CD4-positive, alpha-beta T cell treated with Interleukin-15 for 4 hours (primary cell): ENCODE measurements at regions not wholly inside any gene's neighbourhood (a gene's known extent, or its start where the extent isn't known, plus 50 kb on each side); places are given as distances from the start of the nearest gene placed in this dataset.

ENCODE experiments used
- DNase-seq: peaks from one replicate; pipeline ENCODE4 v3.0.0-alpha.2; 2020; ENCODE audit warnings: low spot score

DNA sequence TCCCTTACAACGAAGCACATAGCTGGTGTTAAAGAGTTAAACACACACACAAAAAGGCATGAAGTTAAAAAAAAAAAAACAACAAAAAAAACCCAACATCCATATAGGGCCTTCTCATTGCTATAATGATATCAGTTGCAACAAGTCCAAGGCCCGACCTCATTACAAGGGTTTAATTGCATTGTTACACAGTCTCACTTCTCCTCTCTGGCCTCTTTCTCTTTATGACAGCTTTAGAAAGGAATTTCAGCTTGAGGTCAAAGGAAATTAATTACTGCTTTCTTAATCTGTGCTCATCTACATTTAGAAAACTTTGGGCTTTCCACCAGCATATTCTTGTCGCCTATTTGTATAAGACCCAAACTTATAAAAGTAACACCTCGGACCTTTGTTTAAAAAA, 342.1 kb downstream of the NR2F2 start:
- DNase-seq, result no peak

- no peak for DNase-seq
Observed at GRCh38 chr15:96678386-96678785, 347.9 kb downstream of the NR2F2 start.

DNA sequence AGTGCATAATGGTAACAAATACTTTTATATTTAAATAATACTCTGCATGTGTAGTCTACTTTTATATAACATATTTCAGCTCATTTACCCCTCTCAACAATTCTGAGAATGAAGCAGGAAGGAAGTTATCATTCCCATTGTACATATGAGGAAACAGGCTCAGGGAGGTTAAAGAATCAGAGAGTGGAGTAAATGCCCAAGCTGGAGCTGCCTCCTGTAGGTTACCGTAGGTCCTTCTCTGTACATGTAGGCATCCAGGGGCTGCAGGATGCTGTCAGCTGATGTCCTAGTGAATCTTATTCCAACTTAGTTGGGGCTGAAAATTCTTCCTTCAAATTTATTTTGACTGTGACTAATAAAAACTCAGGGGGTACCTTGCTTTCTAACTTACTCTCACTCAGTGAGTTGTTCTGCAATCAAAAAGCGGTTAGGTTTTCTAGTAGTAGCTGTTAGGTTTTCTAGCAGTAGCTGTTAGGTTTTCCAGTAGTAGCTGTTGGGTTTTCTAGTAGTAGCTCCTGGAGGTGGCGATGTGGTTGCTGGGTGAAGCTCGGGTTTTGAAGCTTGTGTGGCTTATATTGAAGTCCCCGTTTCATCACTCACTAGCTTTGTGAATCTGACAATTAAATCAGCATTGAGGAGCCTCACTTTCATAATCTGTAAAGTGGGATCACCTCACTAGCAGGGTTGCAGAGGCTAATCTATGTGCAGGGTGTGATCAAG, 357.0 kb downstream of the NR2F2 start:
- DNase-seq, result no peak

GRCh38 chr15:96690733-96691132, 360.2 kb downstream of the NR2F2 start:
- no peak for DNase-seq

DNA sequence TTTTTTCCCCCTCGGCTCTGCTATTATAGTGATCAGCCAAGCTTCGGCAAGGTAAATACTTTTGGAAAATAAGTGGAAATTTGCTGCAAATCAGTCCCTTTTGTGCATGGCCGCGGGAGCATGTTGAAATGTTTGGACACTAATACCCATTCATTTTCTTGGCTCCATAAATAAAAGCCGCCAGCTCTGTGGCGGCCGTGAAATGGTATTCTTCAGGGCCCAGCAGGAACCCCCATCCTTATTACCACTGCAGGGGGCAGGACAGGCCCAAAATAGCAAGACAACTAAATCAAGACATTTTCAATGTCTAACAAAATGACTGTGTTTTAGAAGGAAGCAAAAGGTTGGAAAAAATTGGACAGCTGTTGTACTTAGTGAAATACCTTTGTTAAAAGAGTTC, 362.3 kb downstream of the NR2F2 start:
- no peak for DNase-seq

DNA sequence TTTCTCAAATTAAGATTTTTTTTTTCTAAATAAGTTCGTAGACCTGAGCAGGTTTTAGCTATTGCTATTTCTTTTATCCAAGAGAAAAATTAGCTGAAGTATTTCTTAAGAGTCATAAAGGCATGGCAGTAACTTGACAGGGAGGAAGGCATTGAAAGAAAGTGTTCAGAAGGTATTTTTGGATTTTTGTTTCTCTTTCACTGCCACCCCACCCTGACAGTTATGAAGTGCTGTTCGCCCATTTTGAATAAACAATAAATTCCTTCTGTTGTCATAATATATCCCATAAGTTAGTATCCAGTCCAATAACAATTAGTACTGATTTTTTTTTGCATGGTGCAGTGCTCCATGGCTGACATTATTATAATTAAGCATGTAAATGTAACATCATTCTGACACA, 363.0 kb downstream of the NR2F2 start:
- DNase-seq, result no peak

- no peak for DNase-seq
Observed at GRCh38 chr15:96693990-96694517, 363.6 kb downstream of the NR2F2 start.

- no peak for DNase-seq
Observed at GRCh38 chr15:96695426-96695825, 364.9 kb downstream of the NR2F2 start.

DNA sequence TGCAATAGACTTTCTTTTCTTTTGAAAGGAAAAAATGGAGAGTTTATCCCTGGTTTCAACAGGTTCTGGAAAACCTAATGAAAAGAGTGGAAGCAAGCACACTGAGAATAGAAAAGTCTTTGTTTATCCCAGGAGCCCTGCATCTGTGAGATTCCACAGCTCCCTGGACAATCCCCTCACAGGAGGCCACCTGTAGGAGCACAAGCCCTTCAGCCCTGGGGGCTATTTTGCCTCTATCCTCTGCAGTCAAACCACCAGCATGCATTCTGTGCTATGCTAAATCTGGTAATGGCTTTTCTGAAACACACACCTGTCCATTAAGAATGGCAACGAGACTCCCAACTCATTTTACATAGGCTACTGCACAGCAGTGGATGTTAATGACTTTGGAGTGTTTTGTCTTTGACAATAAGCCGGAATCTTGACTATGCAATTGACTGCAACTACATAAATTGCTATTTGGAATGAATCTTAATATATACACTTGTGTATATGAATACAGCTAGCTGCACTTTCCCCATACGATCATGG, 369.4 kb downstream of the NR2F2 start:
- DNase-seq, result no peak

DNA sequence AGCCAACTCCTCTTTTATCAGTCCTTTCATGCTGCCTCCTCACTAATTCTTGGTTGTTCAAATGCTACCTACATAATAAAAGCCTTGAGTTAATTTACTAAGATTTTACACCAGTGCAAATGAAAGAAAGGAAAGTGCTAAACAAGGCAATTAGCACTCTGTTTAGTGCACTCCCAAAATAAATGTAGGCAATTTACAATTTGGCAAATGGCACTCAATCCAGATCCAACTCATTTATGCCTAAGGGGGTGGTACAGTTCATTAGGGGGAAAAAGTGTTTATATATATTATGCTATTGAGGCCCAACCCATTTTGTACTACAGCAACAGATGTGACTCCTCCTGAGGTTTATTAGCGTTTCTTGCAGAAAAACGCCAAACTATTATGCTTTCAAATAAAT, 370.1 kb downstream of the NR2F2 start:
- no peak for DNase-seq

- no peak for DNase-seq
Observed at GRCh38 chr15:96701443-96701842, 370.9 kb downstream of the NR2F2 start.

DNA sequence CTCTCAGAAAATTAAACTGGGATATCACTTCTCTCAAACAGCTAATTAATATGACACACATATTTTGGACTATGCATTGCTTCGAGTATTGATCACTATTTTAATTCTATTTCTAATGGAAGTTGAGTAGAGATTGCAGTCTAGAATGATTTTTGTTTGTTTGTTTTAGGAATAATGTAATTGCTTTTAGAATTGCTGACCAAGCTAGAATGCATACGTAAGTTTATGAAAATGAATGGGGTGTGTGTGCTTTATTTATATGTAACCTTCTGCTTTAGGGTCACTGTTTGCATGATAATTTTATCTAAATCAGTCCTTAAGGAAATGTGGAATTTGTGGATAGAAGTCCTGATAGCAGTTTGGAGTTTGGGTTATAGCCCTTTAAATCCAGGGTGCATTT, 371.4 kb downstream of the NR2F2 start:
- DNase-seq, result no peak

GRCh38 chr15:96702589-96702988, 372.1 kb downstream of the NR2F2 start:
- no peak for DNase-seq

DNA sequence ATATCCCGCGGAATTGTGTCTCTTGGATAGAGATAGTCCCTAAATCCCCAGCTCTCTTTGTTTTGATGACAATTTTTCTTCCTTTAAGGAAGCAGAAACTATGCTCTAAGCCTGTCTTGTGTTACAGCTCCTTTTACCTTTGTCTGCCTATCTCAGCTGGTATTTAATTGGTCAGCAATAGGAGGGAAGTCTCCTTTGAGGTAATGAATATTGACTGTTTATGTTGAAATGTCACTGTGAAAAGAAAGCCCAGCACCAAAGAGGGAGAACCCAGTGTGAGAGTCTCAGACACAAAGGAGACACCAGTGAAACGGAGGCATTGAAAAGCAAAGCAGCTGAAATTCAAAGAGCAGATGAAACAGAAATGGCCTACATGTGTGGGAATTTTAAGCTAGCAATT, 372.6 kb downstream of the NR2F2 start:
- no peak for DNase-seq

DNA sequence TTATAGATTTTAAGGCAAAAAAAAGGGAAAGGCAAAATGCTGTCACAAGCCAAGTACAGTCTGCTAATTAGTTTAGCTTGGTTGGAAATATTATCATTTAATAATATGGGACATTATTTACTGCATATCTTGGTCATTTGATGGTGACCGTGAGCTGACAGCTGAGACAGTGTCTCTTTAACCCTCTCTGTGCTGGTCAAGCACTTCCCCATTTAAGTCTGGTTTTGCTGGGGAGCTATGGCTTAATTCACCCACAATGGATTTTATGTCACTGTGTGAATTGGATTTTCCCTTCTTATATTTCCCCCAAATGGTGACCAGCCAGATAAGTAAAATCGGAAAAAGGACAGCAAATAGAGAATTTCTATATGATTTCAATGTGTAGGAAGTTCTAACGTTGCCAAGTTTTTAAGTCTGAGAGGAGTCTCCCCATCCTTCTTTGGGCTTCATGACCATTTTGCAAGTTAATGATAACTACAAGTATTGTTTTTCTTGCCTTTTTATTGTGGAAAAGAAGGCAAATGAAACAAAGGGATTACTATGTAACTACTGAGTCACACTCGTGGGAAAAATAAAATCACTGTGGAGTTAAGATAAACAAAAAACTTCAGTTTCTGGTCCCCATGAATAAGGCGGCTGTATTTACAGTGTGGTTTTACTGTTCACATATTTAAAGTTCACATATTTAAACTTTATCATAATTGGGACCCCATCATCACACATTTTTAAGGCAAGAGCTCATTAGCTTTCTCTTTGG, 373.5 kb downstream of the NR2F2 start:
- no peak for DNase-seq

DNA sequence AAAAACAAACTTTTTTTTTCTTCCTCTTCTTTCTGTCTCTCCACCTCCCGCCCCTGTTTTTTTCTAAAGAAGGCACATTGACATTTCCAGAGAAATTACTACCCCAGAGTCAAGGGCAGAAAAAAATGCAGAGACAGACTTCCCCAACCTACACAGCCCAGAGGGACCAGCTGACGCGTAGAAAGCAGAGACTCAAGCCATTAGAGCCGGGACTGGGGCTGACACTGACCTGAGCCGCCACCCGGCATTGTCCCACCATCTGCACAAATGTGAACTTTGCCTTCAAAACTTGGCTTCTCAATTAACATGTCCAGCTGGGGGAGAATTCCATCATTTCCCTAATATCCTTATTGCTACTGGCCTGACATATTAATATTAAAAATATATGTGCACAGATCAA, 385.6 kb downstream of the NR2F2 start:
- DNase-seq, result no peak

DNA sequence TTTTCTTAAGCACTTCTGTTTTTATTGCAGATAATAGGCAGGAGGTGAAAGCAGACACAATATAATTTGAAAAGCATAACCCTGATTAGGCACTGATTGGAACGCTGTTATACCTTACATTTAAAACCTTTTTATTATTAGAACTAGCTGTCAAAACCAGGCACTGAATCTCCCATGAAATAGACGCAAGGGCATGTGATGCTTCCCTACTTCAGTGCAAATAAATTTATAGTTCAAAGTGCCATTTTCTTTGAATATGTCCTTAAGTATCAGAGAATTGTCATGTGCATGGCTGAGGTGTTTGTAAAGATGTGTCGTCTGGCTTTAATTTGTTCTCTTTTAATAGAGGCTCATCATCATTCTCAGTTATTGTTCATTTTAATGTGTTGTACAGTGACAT, 386.0 kb downstream of the NR2F2 start:
- DNase-seq, result no peak

GRCh38 chr15:96720251-96720650, 389.8 kb downstream of the NR2F2 start:
- no peak for DNase-seq

DNA sequence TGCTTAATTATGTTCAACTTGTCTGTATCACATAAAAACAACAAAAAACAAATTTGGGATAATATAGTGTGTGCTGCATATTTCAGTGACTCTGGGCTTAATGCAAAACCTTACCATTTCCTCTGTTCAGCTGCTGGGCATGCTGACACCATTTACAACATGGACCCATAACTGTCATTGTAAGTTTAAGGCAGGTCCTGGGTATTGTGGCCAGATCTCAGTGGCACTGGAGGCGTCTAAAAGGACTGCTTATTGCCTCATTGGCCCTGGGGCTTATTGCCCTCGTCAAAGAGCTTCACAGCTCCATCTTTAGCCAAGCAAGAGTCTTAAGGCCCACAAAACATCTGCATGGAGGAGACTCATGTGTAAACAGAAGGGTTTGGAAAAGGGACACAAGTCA, 390.2 kb downstream of the NR2F2 start:
- no peak for DNase-seq

DNA sequence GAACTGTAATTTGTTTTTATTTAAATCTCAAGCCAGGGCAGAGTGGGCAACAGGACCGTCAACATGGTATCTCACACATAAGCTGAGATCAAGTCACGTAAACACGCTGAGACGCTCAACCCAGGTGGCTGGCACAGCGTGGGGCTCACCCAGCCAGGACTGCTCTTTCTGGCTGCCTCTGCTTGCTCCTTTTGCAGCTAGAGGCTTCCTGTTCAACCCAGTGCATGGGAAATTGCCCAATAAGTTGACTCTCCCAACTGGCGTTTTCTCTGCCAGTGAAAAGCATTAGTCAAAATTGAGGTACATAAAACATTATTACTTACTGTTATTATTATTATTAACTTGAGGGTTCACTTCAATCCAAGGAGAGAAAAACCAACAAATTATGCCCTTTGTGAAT, 398.1 kb downstream of the NR2F2 start:
- DNase-seq, result no peak

DNA sequence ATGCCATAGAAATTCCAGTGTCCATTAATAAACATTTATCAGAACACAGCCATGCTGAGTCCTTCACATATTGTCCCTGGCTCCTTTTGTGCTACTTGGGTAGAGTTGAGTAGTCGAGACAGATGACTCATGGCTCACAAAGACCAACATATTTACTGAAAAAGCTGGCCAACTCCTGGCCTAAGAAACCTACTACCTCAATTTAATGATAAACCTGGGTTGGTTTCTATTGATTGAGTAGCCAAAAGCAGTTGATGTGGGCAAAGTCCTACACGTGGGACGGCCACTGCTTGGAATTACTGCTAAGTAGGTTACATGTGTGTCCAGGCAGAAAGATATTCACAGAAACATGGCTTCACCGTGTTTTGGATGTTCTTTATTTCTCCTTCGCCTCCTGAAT, 402.2 kb downstream of the NR2F2 start:
- no peak for DNase-seq

GRCh38 chr15:96733721-96734120, 403.2 kb downstream of the NR2F2 start:
- no peak for DNase-seq

DNA sequence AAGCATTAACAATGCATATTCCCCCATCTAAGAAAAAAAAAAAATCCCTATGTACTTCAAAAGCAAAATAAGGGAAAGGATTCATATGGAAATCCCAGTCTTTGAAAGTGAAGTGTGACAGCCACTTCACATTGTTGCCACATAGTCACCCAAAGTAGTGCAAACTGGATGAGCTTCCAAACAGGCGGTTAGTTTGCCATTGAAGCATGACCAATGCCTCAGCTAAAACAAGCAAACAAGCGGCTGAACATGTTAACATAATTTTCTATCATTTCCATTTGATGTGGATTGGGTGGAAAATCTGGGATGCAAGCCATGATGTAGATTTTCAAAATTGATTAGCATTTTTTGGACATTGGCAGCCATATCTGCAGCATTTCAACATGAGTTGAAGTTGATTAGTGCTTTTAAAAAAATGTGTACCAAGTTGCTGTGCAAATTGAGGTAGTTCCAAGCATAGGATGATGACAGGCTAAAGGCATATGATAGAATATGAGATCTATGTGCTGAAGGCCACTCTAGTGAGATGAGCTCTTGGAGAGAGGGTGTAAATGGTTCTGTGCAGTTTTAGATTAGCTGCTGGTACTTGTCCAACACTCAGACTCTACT, 405.2 kb downstream of the NR2F2 start:
- no peak for DNase-seq
